ENCODE measurements at regions not wholly inside any gene's neighbourhood (a gene's known extent, or its start where the extent isn't known, plus 50 kb on each side); places are given as distances from the start of the nearest gene placed in this dataset.

DNA sequence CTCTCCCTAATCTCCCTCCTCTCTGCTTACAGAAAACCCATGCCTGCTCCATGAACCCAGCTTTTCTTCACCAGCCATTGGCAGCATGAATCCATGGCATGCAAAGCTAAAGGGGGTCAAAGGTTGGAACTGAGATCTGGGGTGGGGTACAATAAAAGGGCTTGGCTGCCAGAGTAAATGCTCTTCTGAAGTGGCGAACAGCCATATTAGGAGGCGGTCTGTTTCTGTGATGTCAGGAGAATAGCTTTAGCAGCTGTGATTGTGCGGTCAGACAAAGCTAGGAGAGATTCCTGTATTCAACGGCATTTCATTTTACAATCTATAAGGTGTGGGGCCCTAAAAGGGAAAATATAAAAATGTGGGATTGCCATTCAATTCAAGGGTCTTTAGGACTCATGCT lies 71.7 kb upstream of the TMPRSS2 start:
- Histone ChIP-seq H3K27me3 (ENCODE audit: control insufficient read depth, insufficient read depth, low read length) (peaks cover 2% of the 10 kb centered on the region), H3K79me2 (ENCODE audit: control insufficient read depth, insufficient read depth, low read length) (no peaks in the 10 kb centered on the region), H3K9ac (ENCODE audit: insufficient read depth, low read length) (no peak overlapping the region), H4K20me1 (ENCODE audit: control insufficient read depth, extremely low read depth, insufficient read depth, low read length) (no peaks in the 10 kb centered on the region), H3K27ac (ENCODE audit: insufficient read depth, low read length) (no peak overlapping the region), H3K9me3 (ENCODE audit: control insufficient read depth, insufficient read depth, low read depth, low read length) (no peaks in the 10 kb centered on the region), H3K36me3 (ENCODE audit: control insufficient read depth, insufficient read depth, low read length) (no peaks in the 10 kb centered on the region), H3K4me3 (replicated peaks in 1 of 4; ENCODE audit: control extremely low read depth in 1 of 4, insufficient read depth in 1 of 4, low read depth in 3 of 4, low read length in 4 of 4) (no peak overlapping the region), H3K4me2 (ENCODE audit: extremely low read depth, insufficient read depth, low read length) (no peak overlapping the region), H2AFZ (ENCODE audit: low read length) (no peak overlapping the region), H3K4me1 (ENCODE audit: control insufficient read depth, extremely low read depth, insufficient read depth, low read length) (no peaks in the 10 kb centered on the region)
- TF ChIP-seq, protein P1, sequence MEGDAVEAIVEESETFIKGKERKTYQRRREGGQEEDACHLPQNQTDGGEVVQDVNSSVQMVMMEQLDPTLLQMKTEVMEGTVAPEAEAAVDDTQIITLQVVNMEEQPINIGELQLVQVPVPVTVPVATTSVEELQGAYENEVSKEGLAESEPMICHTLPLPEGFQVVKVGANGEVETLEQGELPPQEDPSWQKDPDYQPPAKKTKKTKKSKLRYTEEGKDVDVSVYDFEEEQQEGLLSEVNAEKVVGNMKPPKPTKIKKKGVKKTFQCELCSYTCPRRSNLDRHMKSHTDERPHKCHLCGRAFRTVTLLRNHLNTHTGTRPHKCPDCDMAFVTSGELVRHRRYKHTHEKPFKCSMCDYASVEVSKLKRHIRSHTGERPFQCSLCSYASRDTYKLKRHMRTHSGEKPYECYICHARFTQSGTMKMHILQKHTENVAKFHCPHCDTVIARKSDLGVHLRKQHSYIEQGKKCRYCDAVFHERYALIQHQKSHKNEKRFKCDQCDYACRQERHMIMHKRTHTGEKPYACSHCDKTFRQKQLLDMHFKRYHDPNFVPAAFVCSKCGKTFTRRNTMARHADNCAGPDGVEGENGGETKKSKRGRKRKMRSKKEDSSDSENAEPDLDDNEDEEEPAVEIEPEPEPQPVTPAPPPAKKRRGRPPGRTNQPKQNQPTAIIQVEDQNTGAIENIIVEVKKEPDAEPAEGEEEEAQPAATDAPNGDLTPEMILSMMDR (conservative IDR thresholded peaks at IDR 0.05 in 1 of 2, IDR thresholded peaks at IDR 0.05 in 1 of 2; ENCODE audit: low read depth in 1 of 2, low read length in 2 of 2), result no peak
- no peak for TF ChIP-seq EZH2 (IDR thresholded peaks at IDR 0.05; ENCODE audit: low read length, missing control alignments)
- no peak for DNase-seq (ENCODE audit: low read depth in 2 of 2)

GRCh38 chr21:41578716-41579115 lies 70.8 kb upstream of the TMPRSS2 start:
- Histone ChIP-seq H3K36me3 (ENCODE audit: control insufficient read depth, insufficient read depth, low read length) (no peaks in the 10 kb centered on the region), H3K27ac (ENCODE audit: insufficient read depth, low read length) (no peak overlapping the region), H3K27me3 (ENCODE audit: control insufficient read depth, insufficient read depth, low read length) (peaks cover 2% of the 10 kb centered on the region), H4K20me1 (ENCODE audit: control insufficient read depth, extremely low read depth, insufficient read depth, low read length) (no peaks in the 10 kb centered on the region), H3K79me2 (ENCODE audit: control insufficient read depth, insufficient read depth, low read length) (no peaks in the 10 kb centered on the region), H2AFZ (ENCODE audit: low read length) (no peak overlapping the region), H3K9me3 (ENCODE audit: control insufficient read depth, insufficient read depth, low read depth, low read length) (no peaks in the 10 kb centered on the region), H3K9ac (ENCODE audit: insufficient read depth, low read length) (no peak overlapping the region), H3K4me3 (replicated peaks in 1 of 4; ENCODE audit: control extremely low read depth in 1 of 4, insufficient read depth in 1 of 4, low read depth in 3 of 4, low read length in 4 of 4) (no peak overlapping the region), H3K4me2 (ENCODE audit: extremely low read depth, insufficient read depth, low read length) (no peak overlapping the region), H3K4me1 (ENCODE audit: control insufficient read depth, extremely low read depth, insufficient read depth, low read length) (no peaks in the 10 kb centered on the region)
- TF ChIP-seq, protein P1 (conservative IDR thresholded peaks at IDR 0.05 in 1 of 2, IDR thresholded peaks at IDR 0.05 in 1 of 2; ENCODE audit: low read depth in 1 of 2, low read length in 2 of 2), result no peak
- no peak for TF ChIP-seq EZH2 (IDR thresholded peaks at IDR 0.05; ENCODE audit: low read length, missing control alignments)
- DNase-seq (ENCODE audit: low read depth in 2 of 2), result no peak

- Histone ChIP-seq H3K4me3 (replicated peaks in 1 of 4; ENCODE audit: control extremely low read depth in 1 of 4, insufficient read depth in 1 of 4, low read depth in 3 of 4, low read length in 4 of 4) (no peak overlapping the region), H3K79me2 (ENCODE audit: control insufficient read depth, insufficient read depth, low read length) (no peaks in the 10 kb centered on the region), H2AFZ (ENCODE audit: low read length) (no peak overlapping the region)
Measured at GRCh38 chr21:41578083-41578482, 70.1 kb upstream of the TMPRSS2 start.

More at GRCh38 chr21:41578083-41578482, 70.1 kb upstream of the TMPRSS2 start:
- TF ChIP-seq, protein P1 (conservative IDR thresholded peaks at IDR 0.05 in 1 of 2, IDR thresholded peaks at IDR 0.05 in 1 of 2; ENCODE audit: low read depth in 1 of 2, low read length in 2 of 2), result no peak
- no peak for TF ChIP-seq EZH2 (IDR thresholded peaks at IDR 0.05; ENCODE audit: low read length, missing control alignments)
- DNase-seq (ENCODE audit: low read depth in 2 of 2), result no peak
- Histone ChIP-seq H3K4me1 (ENCODE audit: control insufficient read depth, extremely low read depth, insufficient read depth, low read length) (no peaks in the 10 kb centered on the region), H3K27me3 (ENCODE audit: control insufficient read depth, insufficient read depth, low read length) (peaks cover 2% of the 10 kb centered on the region), H3K36me3 (ENCODE audit: control insufficient read depth, insufficient read depth, low read length) (no peaks in the 10 kb centered on the region), H4K20me1 (ENCODE audit: control insufficient read depth, extremely low read depth, insufficient read depth, low read length) (no peaks in the 10 kb centered on the region), H3K9me3 (ENCODE audit: control insufficient read depth, insufficient read depth, low read depth, low read length) (no peaks in the 10 kb centered on the region), H3K27ac (ENCODE audit: insufficient read depth, low read length) (no peak overlapping the region), H3K4me2 (ENCODE audit: extremely low read depth, insufficient read depth, low read length) (no peak overlapping the region), H3K9ac (ENCODE audit: insufficient read depth, low read length) (no peak overlapping the region)

All from fibroblast of lung (primary cell).